ENCODE measurements at regions not wholly inside any gene's neighbourhood (a gene's known extent, or its start where the extent isn't known, plus 50 kb on each side); places are given as distances from the start of the nearest gene placed in this dataset.
"Not testable (repeated sequence)": the region's sequence is repeated elsewhere in the genome, so short reads cannot be mapped to it uniquely, and the experiment has no call there.

GRCh38 chr9:2536511-2536910, 85.1 kb upstream of the VLDLR start:
- H3K36me3 ChIP-seq = peaks cover 41% of the 10 kb centered on the region
- no peak for TF ChIP-seq Cebpa-rat (IDR thresholded peaks at IDR 0.05)
- no peak overlapping the region for H3K4me3 ChIP-seq
- H3K9ac ChIP-seq = no peak overlapping the region
- H3K4me2 ChIP-seq = no peak overlapping the region
- no peaks in the 10 kb centered on the region for H4K20me1 ChIP-seq
- H3K4me1 ChIP-seq = peaks cover 7% of the 10 kb centered on the region; the same call in 1 of the 2 replicates
- no peak overlapping the region for H3K27ac ChIP-seq
- H3K27me3 ChIP-seq = no peaks in the 10 kb centered on the region
- no peaks in the 10 kb centered on the region for H3K9me3 ChIP-seq

- H3K9me3 ChIP-seq = peaks cover 28% of the 10 kb centered on the region
- H4K20me1 ChIP-seq = no peaks in the 10 kb centered on the region
- no peaks in the 10 kb centered on the region for H3K27me3 ChIP-seq
- no peak overlapping the region for H3K27ac ChIP-seq
- no peak overlapping the region for H3K4me3 ChIP-seq
- no peak for TF ChIP-seq Cebpa-rat (IDR thresholded peaks at IDR 0.05)
- no peak overlapping the region for H3K4me2 ChIP-seq
- H3K4me1 ChIP-seq = no peaks in the 10 kb centered on the region
- H3K9ac ChIP-seq = no peak overlapping the region
- peaks cover 9% of the 10 kb centered on the region for H3K36me3 ChIP-seq
Observed at GRCh38 chr9:2545881-2546490, 75.6 kb upstream of the VLDLR start.

DNA sequence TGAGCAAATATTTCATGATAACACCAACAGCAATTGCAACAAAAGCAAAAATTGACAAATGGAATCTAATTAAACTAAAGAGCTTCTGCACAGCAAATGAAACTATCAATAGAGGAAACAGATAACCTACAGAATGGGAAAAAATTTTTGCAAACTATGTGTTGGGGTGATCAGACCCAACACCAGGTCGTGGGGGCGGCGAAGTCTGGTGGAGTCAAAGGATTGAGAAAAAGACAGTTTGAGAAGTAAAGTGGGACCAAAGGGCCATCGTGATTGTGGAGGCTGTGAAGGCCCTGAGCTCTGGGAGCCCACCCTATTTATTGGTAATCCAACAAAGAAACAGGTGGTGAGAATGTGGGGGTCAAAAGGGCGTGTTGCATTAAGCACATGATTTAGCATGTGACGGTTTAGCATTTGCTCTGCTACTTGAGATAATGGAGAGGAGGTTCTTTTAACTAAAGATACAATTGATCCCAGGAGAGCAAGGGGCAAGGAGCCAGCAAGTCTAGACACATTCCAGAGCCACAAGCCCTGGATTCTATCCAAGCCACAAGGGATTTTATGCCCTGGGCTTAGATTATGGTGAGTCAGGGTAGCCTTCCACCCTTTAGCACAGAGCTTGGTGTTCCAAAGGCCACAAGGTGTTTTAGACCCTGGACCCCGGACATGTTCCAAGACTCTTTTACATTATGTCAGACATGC, 65.5 kb upstream of the VLDLR start:
- not testable (repeated sequence) for H3K4me3 ChIP-seq, H3K9ac ChIP-seq, H3K4me1 ChIP-seq, H3K27me3 ChIP-seq, H3K27ac ChIP-seq, H3K4me2 ChIP-seq, H4K20me1 ChIP-seq
- peaks cover 29% of the 10 kb centered on the region; the same call in 1 of the 2 replicates for H3K36me3 ChIP-seq
- H3K9me3 ChIP-seq = peaks cover 52% of the 10 kb centered on the region

GRCh38 chr9:2557693-2558092, 63.9 kb upstream of the VLDLR start:
- peaks cover 22% of the 10 kb centered on the region; the same call in 1 of the 2 replicates for H3K36me3 ChIP-seq
- H3K9ac ChIP-seq = no peak overlapping the region
- H3K27me3 ChIP-seq = no peaks in the 10 kb centered on the region
- H3K4me2 ChIP-seq = no peak overlapping the region
- no peak for TF ChIP-seq Cebpa-rat (IDR thresholded peaks at IDR 0.05)
- peaks cover 7% of the 10 kb centered on the region; the same call in 1 of the 2 replicates for H3K4me1 ChIP-seq
- peaks cover 57% of the 10 kb centered on the region for H3K9me3 ChIP-seq
- no peaks in the 10 kb centered on the region for H4K20me1 ChIP-seq
- H3K27ac ChIP-seq = no peak overlapping the region
- no peak overlapping the region for H3K4me3 ChIP-seq

- Histone ChIP-seq H3K9ac (no peak overlapping the region), H3K4me2 (no peak overlapping the region)
Observed at GRCh38 chr9:2559192-2560152, 62.1 kb upstream of the VLDLR start.

DNA sequence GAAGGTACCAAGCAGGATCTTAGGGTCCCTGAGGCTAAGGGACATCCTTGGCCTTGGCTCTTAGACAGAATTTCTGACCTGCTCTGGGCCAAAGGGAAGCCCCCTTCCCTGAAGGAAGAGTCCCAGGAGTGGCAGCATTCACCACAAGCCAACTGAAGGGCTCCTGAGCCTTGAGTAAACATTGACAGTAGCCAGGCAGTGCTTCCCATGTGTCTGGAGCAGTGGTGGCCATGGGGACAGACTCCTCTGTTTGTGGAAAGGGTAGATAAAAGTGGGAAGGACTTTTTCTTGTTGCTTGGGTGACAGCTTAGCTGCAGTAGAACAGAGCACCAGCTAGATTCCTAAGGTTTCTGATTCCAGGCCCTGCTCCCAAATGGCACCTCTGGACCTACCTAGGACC, 61.4 kb upstream of the VLDLR start:
- Histone ChIP-seq H3K36me3 (peaks cover 27% of the 10 kb centered on the region; the same call in 1 of the 2 replicates), H3K9me3 (peaks cover 56% of the 10 kb centered on the region), H3K27ac (no peak overlapping the region), H3K4me1 (no peaks in the 10 kb centered on the region), H3K4me2 (no peak overlapping the region), H4K20me1 (no peaks in the 10 kb centered on the region), H3K9ac (no peak overlapping the region), H3K4me3 (no peak overlapping the region), H3K27me3 (no peaks in the 10 kb centered on the region)
- TF ChIP-seq Cebpa-rat (IDR thresholded peaks at IDR 0.05) = no peak

More at GRCh38 chr9:2559192-2560152, 62.1 kb upstream of the VLDLR start:
- TF ChIP-seq Cebpa-rat (IDR thresholded peaks at IDR 0.05) = no peak
- Histone ChIP-seq H3K4me1 (peaks cover 3% of the 10 kb centered on the region; the same call in 1 of the 2 replicates), H3K27me3 (no peaks in the 10 kb centered on the region), H3K9me3 (peaks cover 57% of the 10 kb centered on the region), H4K20me1 (no peaks in the 10 kb centered on the region), H3K36me3 (peaks cover 27% of the 10 kb centered on the region; the same call in 1 of the 2 replicates), H3K4me3 (no peak overlapping the region), H3K27ac (no peak overlapping the region)

DNA sequence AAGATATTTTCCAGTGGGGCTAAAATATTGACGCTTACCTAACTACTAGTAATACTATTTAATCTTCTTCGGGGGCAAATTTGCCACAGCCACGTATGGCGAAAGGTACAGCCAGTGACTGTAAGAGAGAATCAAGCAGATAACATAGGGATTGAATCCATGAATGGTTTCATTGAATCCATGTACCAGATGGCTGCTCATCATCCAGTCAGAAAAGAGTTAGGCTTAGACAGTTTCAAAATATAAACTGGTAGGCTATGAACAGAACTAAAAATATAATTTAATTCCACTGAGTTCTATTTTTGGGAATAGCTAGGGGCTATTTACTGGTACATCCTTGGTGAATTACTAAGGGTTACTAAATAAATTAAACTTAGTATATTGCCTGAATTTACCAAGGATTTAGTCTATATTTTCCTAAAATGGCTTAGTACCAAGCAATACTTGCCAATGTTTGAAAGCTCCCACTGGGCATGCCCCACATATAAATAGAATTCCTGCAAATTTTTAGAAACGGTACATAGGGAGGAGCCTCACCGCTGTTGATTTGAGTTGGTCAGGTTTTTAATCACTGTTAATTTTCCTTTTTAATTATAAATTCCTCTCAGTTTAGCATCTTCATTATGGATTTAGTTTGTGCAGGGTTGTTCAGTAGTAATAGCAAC, 55.8 kb upstream of the VLDLR start:
- Histone ChIP-seq H3K9me3 (peaks cover 8% of the 10 kb centered on the region; the same call in 1 of the 2 replicates), H3K4me2 (no peak overlapping the region), H3K36me3 (peaks cover 11% of the 10 kb centered on the region; the same call in 1 of the 2 replicates), H3K4me1 (peaks cover 5% of the 10 kb centered on the region), H3K27me3 (no peaks in the 10 kb centered on the region), H3K4me3 (no peak overlapping the region), H3K27ac (no peak overlapping the region), H3K9ac (no peak overlapping the region), H4K20me1 (no peaks in the 10 kb centered on the region)
- no peak for TF ChIP-seq Cebpa-rat (IDR thresholded peaks at IDR 0.05)

GRCh38 chr9:2567922-2568321, 53.7 kb upstream of the VLDLR start:
- no peak overlapping the region for H3K4me3 ChIP-seq
- peaks cover 10% of the 10 kb centered on the region; the same call in 1 of the 2 replicates for H3K36me3 ChIP-seq
- TF ChIP-seq Cebpa-rat (IDR thresholded peaks at IDR 0.05) = no peak
- H3K9ac ChIP-seq = no peak overlapping the region
- H3K27ac ChIP-seq = no peak overlapping the region
- H3K4me1 ChIP-seq = peaks cover 15% of the 10 kb centered on the region
- no peaks in the 10 kb centered on the region for H3K27me3 ChIP-seq
- no peaks in the 10 kb centered on the region for H4K20me1 ChIP-seq
- H3K4me2 ChIP-seq = no peak overlapping the region
- peaks cover 6% of the 10 kb centered on the region; the same call in 1 of the 2 replicates for H3K9me3 ChIP-seq

GRCh38 chr9:2568689-2569088, 52.9 kb upstream of the VLDLR start:
- Histone ChIP-seq H3K27me3 (no peaks in the 10 kb centered on the region), H3K4me1 (peaks cover 15% of the 10 kb centered on the region), H4K20me1 (no peaks in the 10 kb centered on the region), H3K9ac (no peak overlapping the region), H3K9me3 (peaks cover 6% of the 10 kb centered on the region; the same call in 1 of the 2 replicates), H3K4me3 (no peak overlapping the region), H3K4me2 (no peak overlapping the region), H3K27ac (no peak overlapping the region), H3K36me3 (peaks cover 6% of the 10 kb centered on the region; the same call in 1 of the 2 replicates)
- TF ChIP-seq Cebpa-rat (IDR thresholded peaks at IDR 0.05) = no peak
